ENCODE measurements at regions not wholly inside any gene's neighbourhood (a gene's known extent, or its start where the extent isn't known, plus 50 kb on each side); places are given as distances from the start of the nearest gene placed in this dataset.
A peak's percentile ranks its signal among the peaks of the same experiment; 100 is the strongest.
"Not testable (repeated sequence)": the region's sequence is repeated elsewhere in the genome, so short reads cannot be mapped to it uniquely, and the experiment has no call there.

- no peak for DNase-seq
Observed at GRCh38 chr16:64088838-64089237, 1033.0 kb downstream of the CDH11 start.

GRCh38 chr16:64085296-64085695 lies 1036.6 kb downstream of the CDH11 start:
- no peak for DNase-seq

- no peak for DNase-seq
Observed at GRCh38 chr16:64084706-64085105, 1037.2 kb downstream of the CDH11 start.

- no peak for DNase-seq
Observed at GRCh38 chr16:64083428-64084129, 1038.3 kb downstream of the CDH11 start.

GRCh38 chr16:64077242-64077641 lies 1044.6 kb downstream of the CDH11 start:
- DNase-seq: no peak

GRCh38 chr16:64074706-64075105 lies 1047.2 kb downstream of the CDH11 start:
- DNase-seq: no peak

GRCh38 chr16:64072131-64072730 lies 1049.6 kb downstream of the CDH11 start:
- not testable (repeated sequence) for DNase-seq

GRCh38 chr16:64065523-64065922 lies 1056.3 kb downstream of the CDH11 start:
- DNase-seq: no peak

GRCh38 chr16:64061621-64062020 lies 1060.2 kb downstream of the CDH11 start:
- DNase-seq: no peak

- no peak for DNase-seq
Observed at GRCh38 chr16:64060631-64061030, 1061.2 kb downstream of the CDH11 start.

GRCh38 chr16:64058685-64059084 lies 1063.2 kb downstream of the CDH11 start:
- DNase-seq: no peak

- DNase-seq: peak; percentile 0
Observed at GRCh38 chr16:64051824-64052223, 1070.0 kb downstream of the CDH11 start.

GRCh38 chr16:64047878-64048277 lies 1074.0 kb downstream of the CDH11 start:
- no peak for DNase-seq

GRCh38 chr16:64047207-64047606 lies 1074.7 kb downstream of the CDH11 start:
- no peak for DNase-seq

GRCh38 chr16:64035337-64035736 lies 1086.5 kb downstream of the CDH11 start:
- no peak for DNase-seq

GRCh38 chr16:64019339-64019738 lies 1102.5 kb downstream of the CDH11 start:
- no peak for DNase-seq

GRCh38 chr16:64017796-64018195 lies 1104.1 kb downstream of the CDH11 start:
- DNase-seq: no peak

GRCh38 chr16:64013856-64014255 lies 1108.0 kb downstream of the CDH11 start:
- DNase-seq: no peak

GRCh38 chr16:64012166-64012565 lies 1109.7 kb downstream of the CDH11 start:
- DNase-seq: no peak

- DNase-seq: no peak
Observed at GRCh38 chr16:64011650-64012049, 1110.2 kb downstream of the CDH11 start.

GRCh38 chr16:64008131-64008530 lies 1113.7 kb downstream of the CDH11 start:
- DNase-seq: no peak

- DNase-seq: no peak
Observed at GRCh38 chr16:64004116-64004515, 1117.7 kb downstream of the CDH11 start.

- DNase-seq: no peak
Observed at GRCh38 chr16:63995025-63995424, 1126.8 kb downstream of the CDH11 start.

- no peak for DNase-seq
Observed at GRCh38 chr16:63983401-63983800, 1138.5 kb downstream of the CDH11 start.

- DNase-seq: no peak
Observed at GRCh38 chr16:63982741-63983140, 1139.1 kb downstream of the CDH11 start.

Data from NCI-H2029 treated with DMSO at 0.1 percent for 48 hours (cell line).